Panc1 (cell line): ENCODE measurements at regions not wholly inside any gene's neighbourhood (a gene's known extent, or its start where the extent isn't known, plus 50 kb on each side); places are given as distances from the start of the nearest gene placed in this dataset.

Experiments
- ATAC-seq: fragments of 200-7000 bp; cut with Tn5 transposase; 2 replicates; pipeline ENCODE4 v1.9.1; 2020; ENCODE audit warnings: mild to moderate bottlenecking, moderate library complexity
- BruUV-seq: library from RNA; stranded (reverse); fragments of 400-500 nt; replicated peaks from 2 replicates; lab custom pipeline; 2021; lab: Mats Ljungman, UMichigan
- CTCF ChIA-PET: fragments of 300-600 bp; sonication (Branson Sonifier 250); formaldehyde crosslinking; loops from one replicate; lab custom pipeline; 2022; ENCODE audit warnings: antibody characterized with exemption; lab: Charles Lee
- POLR2A ChIA-PET: fragments of 300-600 bp; sonication (Branson Sonifier 250); formaldehyde crosslinking; loops from one replicate; lab custom pipeline; 2022; ENCODE audit warnings: antibody characterized with exemption; lab: Charles Lee
- DNase-seq: peaks from one replicate; pipeline ENCODE4 v3.0.0-alpha.2; 2010; ENCODE audit warnings: low read depth, low spot score
- H3K27ac ChIP-seq: 2 replicates; pipeline ENCODE4 v1.5.1; 2011; ENCODE audit warnings: mild to moderate bottlenecking, low read length, inconsistent platforms
- H3K27me3 ChIP-seq: fragments of 200-500 bp; sonication (Bioruptor generic); 2 replicates; pipeline ENCODE4 v1.6.0; 2014; ENCODE audit warnings: low read length, inconsistent platforms; ENCODE audit not compliant: control insufficient read depth, insufficient read depth
- H3K36me3 ChIP-seq: fragments of 200-500 bp; sonication (Bioruptor generic); 2 replicates; pipeline ENCODE4 v1.5.1; 2014; ENCODE audit warnings: inconsistent platforms, mild to moderate bottlenecking, low read length, moderate library complexity; ENCODE audit not compliant: control insufficient read depth, insufficient read depth
- H3K4me1 ChIP-seq: 2 replicates; pipeline ENCODE4 v1.5.1; 2011; ENCODE audit warnings: inconsistent platforms, mild to moderate bottlenecking, low read length, moderate library complexity; ENCODE audit not compliant: control insufficient read depth, insufficient read depth
- H3K4me3 ChIP-seq, 2 experiments: 2 replicates each; pipeline ENCODE4 v1.5.1; 2011 to 2012; ENCODE audit warnings: low read depth in 2 of 2, low read length in 2 of 2, mild to moderate bottlenecking in 2 of 2, inconsistent platforms in 1 of 2, moderate library complexity in 1 of 2
- H3K9me3 ChIP-seq: fragments of 200-500 bp; sonication (Bioruptor generic); 2 replicates; pipeline ENCODE4 v1.5.1; 2014; ENCODE audit warnings: low read depth, mild to moderate bottlenecking, inconsistent platforms, low read length, moderate library complexity; ENCODE audit not compliant: control insufficient read depth, insufficient read depth
- CTCF ChIP-seq: fragments of 450-650 bp; IDR thresholded peaks from 2 replicates; pipeline ENCODE4 v1.5.1; 2017; ENCODE audit warnings: mild to moderate bottlenecking
- POLR2AphosphoS5 ChIP-seq: IDR thresholded peaks from 2 replicates; pipeline ENCODE4 v1.6.1; 2012; ENCODE audit warnings: mild to moderate bottlenecking, low read depth, low read length, moderate library complexity
- REST ChIP-seq, 2 experiments: IDR thresholded peaks; 2 replicates each; pipeline ENCODE4 v1.6.1; 2011 to 2012; ENCODE audit warnings: low read depth in 2 of 2, control low read depth in 1 of 2, low read length in 1 of 2, mild to moderate bottlenecking in 1 of 2, moderate library complexity in 1 of 2; ENCODE audit not compliant: insufficient read depth in 1 of 2
- SIN3A ChIP-seq: IDR thresholded peaks from 2 replicates; pipeline ENCODE4 v1.6.1; 2012; ENCODE audit warnings: low read depth, mild to moderate bottlenecking, low read length, moderate library complexity, borderline replicate concordance; ENCODE audit not compliant: insufficient read depth
- TCF7L2 ChIP-seq: IDR thresholded peaks from 2 replicates; pipeline ENCODE4 v1.6.1; 2011; ENCODE audit warnings: mild to moderate bottlenecking, low read depth, low read length, inconsistent platforms
- in situ Hi-C: cut with HindIII; loops from 2 replicates; pipeline ENCODE4 v1.10.0; 2016; ENCODE audit warnings: low sequenced_read_pairs, low pct_unique_long_range_greater_than_20kb
- intact Hi-C: fragments of 100-400 bp; cut with micrococcal nuclease; formaldehyde crosslinking; loops from one replicate; pipeline ENCODE4 v1.10.0; 2022; ENCODE audit not compliant: unreplicated experiment

- in situ Hi-C loops, result no loop called here
- ChIA-PET CTCF (no interaction called here), POLR2A (no interaction called here)
These were observed 100.1 kb downstream of the TSN start for GRCh38 chr2:121855510-121855909.

GRCh38 chr2:121856360-121856759 is 100.9 kb downstream of the TSN start:
- intact Hi-C loops, result no loop called here
- Histone ChIP-seq H3K9me3 (no peaks in the 10 kb centered on the region), H3K4me1 (no peaks in the 10 kb centered on the region), H3K27me3 (peaks cover 7% of the 10 kb centered on the region; the same call in 1 of the 2 replicates), H3K4me3 (no peak overlapping the region), H3K27ac (no peak overlapping the region), H3K36me3 (no peaks in the 10 kb centered on the region)
- DNase-seq (no peak), ATAC-seq (no peak)
- POLR2A ChIA-PET, result no interaction called here
- TF ChIP-seq CTCF (no peak), REST (IDR thresholded peaks at IDR 0.05; ENCODE audit: insufficient read depth in 1 of 2, low read depth in 2 of 2, low read length in 1 of 2) (no peak), SIN3A (no peak), POLR2AphosphoS5 (no peak)
- CTCF ChIA-PET, result no interaction called here
- in situ Hi-C loops, result no loop called here
- BruUV-seq, result no TSS peak

More at GRCh38 chr2:121855510-121855909, 100.1 kb downstream of the TSN start:
- Histone ChIP-seq H3K27me3 (peaks cover 7% of the 10 kb centered on the region; the same call in 1 of the 2 replicates), H3K9me3 (no peaks in the 10 kb centered on the region), H3K27ac (no peak overlapping the region), H3K4me3 (no peak overlapping the region), H3K4me1 (no peaks in the 10 kb centered on the region), H3K36me3 (no peaks in the 10 kb centered on the region)
- DNase-seq, result no peak
- no peak for TF ChIP-seq CTCF
- TF ChIP-seq POLR2AphosphoS5, result no peak
- no TSS peak for BruUV-seq
- no peak for ATAC-seq
- intact Hi-C loops, result no loop called here

- intact Hi-C loops, result no loop called here
- Histone ChIP-seq H3K4me1 (no peaks in the 10 kb centered on the region), H3K9me3 (no peaks in the 10 kb centered on the region), H3K36me3 (no peaks in the 10 kb centered on the region), H3K27ac (no peak overlapping the region), H3K4me3 (no peak overlapping the region), H3K27me3 (peaks cover 7% of the 10 kb centered on the region; the same call in 1 of the 2 replicates)
- in situ Hi-C loops, result no loop called here
- TF ChIP-seq POLR2AphosphoS5 (no peak), SIN3A (no peak), CTCF (no peak), TCF7L2 (no peak), REST (IDR thresholded peaks at IDR 0.05; ENCODE audit: insufficient read depth in 1 of 2, low read depth in 2 of 2, low read length in 1 of 2) (no peak)
- ChIA-PET POLR2A (no interaction called here), CTCF (no interaction called here)
- no TSS peak for BruUV-seq
- no peak for ATAC-seq
- no peak for DNase-seq
These were observed 102.9 kb downstream of the TSN start for GRCh38 chr2:121858369-121858768.
